ENCODE measurements at regions not wholly inside any gene's neighbourhood (a gene's known extent, or its start where the extent isn't known, plus 50 kb on each side); places are given as distances from the start of the nearest gene placed in this dataset.
"Not testable (repeated sequence)": the region's sequence is repeated elsewhere in the genome, so short reads cannot be mapped to it uniquely, and the experiment has no call there.

- no peak for DNase-seq (ENCODE audit: low spot score)
Observed at GRCh38 chr20:50328996-50329898, 138.6 kb downstream of the CEBPB start.

- DNase-seq (ENCODE audit: low spot score), result no peak
Observed at GRCh38 chr20:50329981-50330503, 139.4 kb downstream of the CEBPB start.

GRCh38 chr20:50330504-50331313 is 140.1 kb downstream of the CEBPB start:
- DNase-seq (ENCODE audit: low spot score), result no peak

- no peak for DNase-seq (ENCODE audit: low spot score)
Observed at GRCh38 chr20:50331469-50332363, 141.1 kb downstream of the CEBPB start.

- no peak for DNase-seq (ENCODE audit: low spot score)
Observed at GRCh38 chr20:50332491-50332980, 141.9 kb downstream of the CEBPB start.

- DNase-seq (ENCODE audit: low spot score), result no peak
Observed at GRCh38 chr20:50333131-50333670, 142.6 kb downstream of the CEBPB start.

- DNase-seq (ENCODE audit: low spot score), result no peak
Observed at GRCh38 chr20:50333812-50334211, 143.2 kb downstream of the CEBPB start.

- not testable (repeated sequence) for DNase-seq (ENCODE audit: low spot score)
Observed at GRCh38 chr20:50334512-50334911, 143.9 kb downstream of the CEBPB start.

GRCh38 chr20:50335105-50335504 is 144.5 kb downstream of the CEBPB start:
- no peak for DNase-seq (ENCODE audit: low spot score)

GRCh38 chr20:50335866-50336265 is 145.2 kb downstream of the CEBPB start:
- DNase-seq (ENCODE audit: low spot score), result no peak

GRCh38 chr20:50336661-50337060 is 146.0 kb downstream of the CEBPB start:
- no peak for DNase-seq (ENCODE audit: low spot score)

GRCh38 chr20:50337521-50338466 is 147.2 kb downstream of the CEBPB start:
- no peak for DNase-seq (ENCODE audit: low spot score)

- DNase-seq (ENCODE audit: low spot score), result no peak
Observed at GRCh38 chr20:50338479-50339391, 148.1 kb downstream of the CEBPB start.

- no peak for DNase-seq (ENCODE audit: low spot score)
Observed at GRCh38 chr20:50339466-50339901, 148.9 kb downstream of the CEBPB start.

GRCh38 chr20:50340541-50340940 is 149.9 kb downstream of the CEBPB start:
- DNase-seq (ENCODE audit: low spot score), result no peak

GRCh38 chr20:50341050-50341449 is 150.4 kb downstream of the CEBPB start:
- no peak for DNase-seq (ENCODE audit: low spot score)

GRCh38 chr20:50341880-50342637 is 151.4 kb downstream of the CEBPB start:
- DNase-seq (ENCODE audit: low spot score), result no peak

- DNase-seq (ENCODE audit: low spot score), result no peak
Observed at GRCh38 chr20:50342638-50343102, 152.0 kb downstream of the CEBPB start.
